HEK293T (cell line): ENCODE measurements at regions not wholly inside any gene's neighbourhood (a gene's known extent, or its start where the extent isn't known, plus 50 kb on each side); places are given as distances from the start of the nearest gene placed in this dataset.

Experiments
- ELF4 ChIP-seq: fragments of 450-650 bp; IDR thresholded peaks from 2 replicates; pipeline ENCODE4 v1.6.1; 2017; ENCODE audit warnings: antibody characterized with exemption
- FOXA1 ChIP-seq: fragments of 450-650 bp; IDR thresholded peaks from 2 replicates; pipeline ENCODE4 v1.6.1; 2016; ENCODE audit warnings: mild to moderate bottlenecking

GRCh38 chr2:77995161-77995560 is 473.0 kb upstream of the LRRTM4 start:
- TF ChIP-seq ELF4 (no peak), FOXA1 (no peak)
